GM13976 (cell line): ENCODE measurements at regions not wholly inside any gene's neighbourhood (a gene's known extent, or its start where the extent isn't known, plus 50 kb on each side); places are given as distances from the start of the nearest gene placed in this dataset.
A peak's percentile ranks its signal among the peaks of the same experiment; 100 is the strongest.

ENCODE experiments used
- DNase-seq: peaks from one replicate; pipeline ENCODE4 v3.0.0; 2012; ENCODE audit warnings: low spot score
- CTCF ChIP-seq: IDR thresholded peaks from 2 replicates; pipeline ENCODE4 v1.5.1; 2012; ENCODE audit warnings: borderline replicate concordance, mild to moderate bottlenecking; ENCODE audit not compliant: insufficient read depth; ENCODE audit errors: extremely low read depth, missing control alignments, control extremely low read depth
- in situ Hi-C: fragments of 300-500 bp; cut with MboI; formaldehyde crosslinking; loops from one replicate; pipeline ENCODE4 v1.12.0; 2022; ENCODE audit warnings: low sequenced_read_pairs, mixed read lengths, inconsistent platforms; ENCODE audit not compliant: unreplicated experiment

- DNase-seq = no peak
- TF ChIP-seq CTCF = no peak
- in situ Hi-C loops = no loop called here
Measured at GRCh38 chr15:36498401-36498800, 81.0 kb upstream of the CDIN1 start.

- in situ Hi-C loops = no loop called here
- no peak for TF ChIP-seq CTCF
- no peak for DNase-seq
Measured at GRCh38 chr15:36498916-36499315, 80.5 kb upstream of the CDIN1 start.

GRCh38 chr15:36499412-36500389, 79.7 kb upstream of the CDIN1 start:
- DNase-seq = no peak
- TF ChIP-seq CTCF = no peak
- in situ Hi-C loops = loop anchor here (25.0 kb wide), 1 partner anchor 1388 kb away; no protein-coding TSS in a partner anchor

GRCh38 chr15:36501063-36501678, 78.3 kb upstream of the CDIN1 start:
- peak; percentile 33 for DNase-seq
- peak; percentile 68 for TF ChIP-seq CTCF
- in situ Hi-C loops = loop anchor here (25.0 kb wide), 1 partner anchor 1386 kb away; no protein-coding TSS in a partner anchor

GRCh38 chr15:36502509-36502908, 76.9 kb upstream of the CDIN1 start:
- no peak for DNase-seq
- no peak for TF ChIP-seq CTCF
- in situ Hi-C loops = loop anchor here (25.0 kb wide), 1 partner anchor 1385 kb away; no protein-coding TSS in a partner anchor

- DNase-seq = no peak
- in situ Hi-C loops = loop anchor here (25.0 kb wide), 1 partner anchor 1380 kb away; no protein-coding TSS in a partner anchor
- no peak for TF ChIP-seq CTCF
Measured at GRCh38 chr15:36506733-36507356, 72.6 kb upstream of the CDIN1 start.
